NCI-H1930 (cell line): ENCODE measurements at regions not wholly inside any gene's neighbourhood (a gene's known extent, or its start where the extent isn't known, plus 50 kb on each side); places are given as distances from the start of the nearest gene placed in this dataset.
A peak's percentile ranks its signal among the peaks of the same experiment; 100 is the strongest.

Experiments used
- DNase-seq, 2 experiments: peaks; one replicate each; lab custom pipeline; 2025; lab: John Stamatoyannopoulos, UW

DNA sequence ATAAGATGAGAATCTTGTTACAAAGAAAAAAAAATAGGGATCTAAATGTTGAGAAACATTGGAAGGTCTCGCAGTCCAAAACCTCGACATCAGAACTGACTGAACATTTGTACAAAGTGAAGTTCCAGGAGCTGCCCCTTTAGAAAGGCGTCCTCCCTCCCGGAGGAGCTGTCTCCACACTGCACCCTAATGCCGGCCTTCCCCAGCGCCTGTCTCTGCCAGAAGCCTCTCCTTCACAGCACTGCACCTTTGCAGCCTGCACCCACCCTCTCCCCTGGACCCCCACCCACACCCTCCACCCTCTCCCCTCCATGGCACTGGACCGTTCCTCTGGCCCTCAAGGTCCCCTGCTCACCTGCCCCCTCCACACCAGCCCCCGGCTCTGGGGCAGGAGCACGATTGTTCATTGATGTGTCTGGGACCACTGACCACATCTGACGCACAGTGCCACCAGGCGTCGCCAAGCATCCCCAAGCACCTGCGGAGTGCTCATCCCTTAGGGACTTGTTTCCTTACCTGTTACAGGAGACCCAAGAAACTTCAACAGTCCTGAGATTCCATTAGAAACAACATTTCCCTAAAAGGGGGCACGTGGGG lies 90.3 kb upstream of the SNTG2 start:
- peak; percentile 33 to 62 for DNase-seq

DNA sequence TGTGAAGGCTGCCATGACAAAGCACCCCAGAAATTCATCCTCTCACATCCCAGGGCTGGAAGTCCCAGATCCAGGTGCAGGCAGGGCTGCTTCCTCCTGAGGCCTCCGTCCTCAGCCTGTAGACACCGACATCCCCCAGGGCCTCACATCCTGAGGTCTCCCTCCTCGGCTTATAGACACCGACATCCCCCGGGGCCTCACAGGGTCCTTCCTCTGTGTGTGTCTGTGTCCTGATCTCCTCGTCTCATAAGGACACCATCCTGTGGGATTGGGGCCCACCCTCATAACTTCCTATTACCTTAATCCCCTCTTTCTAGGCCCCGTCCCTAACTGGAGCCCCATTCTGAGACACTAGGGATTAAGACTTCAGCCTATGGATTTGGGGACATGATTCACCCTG lies 92.0 kb upstream of the SNTG2 start:
- no peak for DNase-seq

DNA sequence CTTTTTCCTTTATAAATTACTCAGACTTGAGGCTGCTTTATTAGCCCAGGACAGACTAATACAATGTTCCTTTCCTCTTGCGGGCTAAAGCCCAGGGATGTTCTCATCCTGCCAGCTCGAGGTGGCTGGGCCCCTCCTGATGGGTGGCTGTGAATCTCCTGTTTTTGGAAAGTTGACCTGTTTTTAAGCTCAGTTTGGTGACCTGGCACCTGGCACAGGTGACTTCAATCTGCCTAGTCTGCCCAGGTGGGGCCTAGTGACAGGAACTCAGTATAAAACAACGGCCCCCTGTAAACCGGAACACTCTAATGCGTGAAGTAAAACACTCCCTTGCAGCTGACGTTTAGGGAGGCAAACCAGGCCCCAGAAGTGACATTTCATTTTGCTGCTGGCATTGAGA lies 92.7 kb upstream of the SNTG2 start:
- no peak for DNase-seq

DNA sequence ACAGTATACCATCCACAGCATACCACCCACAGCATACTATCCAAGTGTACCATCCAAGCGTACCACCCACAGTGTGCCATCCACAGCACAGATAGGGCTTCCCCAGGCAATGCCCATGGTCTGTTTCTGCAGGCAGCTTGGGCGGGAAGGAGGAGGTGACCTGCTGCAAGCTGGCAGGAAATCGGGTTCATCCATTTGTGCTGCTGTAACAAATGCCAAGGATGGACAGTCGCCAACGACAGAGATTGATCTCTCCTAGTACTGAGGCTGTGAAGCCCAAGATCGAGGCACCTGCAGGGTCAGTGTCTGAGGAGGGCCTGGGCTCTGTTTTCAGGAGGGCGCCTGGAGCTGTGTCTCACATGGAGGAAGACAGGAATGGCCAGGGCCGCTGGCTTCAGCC lies 93.6 kb upstream of the SNTG2 start:
- no peak for DNase-seq

DNA sequence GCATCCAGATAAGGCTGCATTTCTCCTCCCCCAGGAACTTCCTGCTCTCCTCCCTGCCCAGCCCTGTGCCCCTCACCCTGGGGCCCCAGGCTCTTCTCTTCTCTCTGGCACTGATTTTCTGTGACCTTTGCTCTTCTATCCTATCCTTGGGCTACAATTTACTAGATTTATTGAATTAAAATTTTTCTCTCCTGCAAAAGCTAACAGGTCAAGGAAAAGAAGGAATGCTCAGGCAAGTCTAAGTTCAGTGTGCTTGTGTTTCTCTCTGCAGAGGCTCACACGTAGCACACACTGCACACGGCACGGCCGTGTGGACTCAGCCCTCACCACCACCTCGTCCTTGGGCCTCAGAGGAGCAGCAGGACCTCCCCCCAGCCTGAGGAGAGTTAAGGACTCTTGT lies 94.2 kb upstream of the SNTG2 start:
- no peak for DNase-seq

DNA sequence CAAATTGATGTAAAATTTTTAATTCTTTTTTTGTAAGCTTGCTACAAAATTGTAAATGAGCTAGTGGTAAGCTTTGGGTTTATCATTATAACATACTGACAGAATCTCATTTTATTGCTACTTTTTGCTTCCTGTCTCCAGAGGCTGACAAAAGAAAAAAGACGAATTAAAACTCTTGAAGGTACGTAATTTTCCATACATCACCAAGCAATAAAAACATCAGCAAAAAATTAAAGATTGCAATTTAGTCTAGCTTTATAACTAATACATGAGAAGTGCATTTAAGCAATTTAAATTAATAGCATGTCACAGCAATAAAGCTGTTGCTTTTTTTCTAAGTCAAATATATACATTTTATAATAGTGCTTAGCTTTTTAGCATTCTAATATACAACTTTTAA lies 94.6 kb upstream of the SNTG2 start:
- no peak for DNase-seq

DNA sequence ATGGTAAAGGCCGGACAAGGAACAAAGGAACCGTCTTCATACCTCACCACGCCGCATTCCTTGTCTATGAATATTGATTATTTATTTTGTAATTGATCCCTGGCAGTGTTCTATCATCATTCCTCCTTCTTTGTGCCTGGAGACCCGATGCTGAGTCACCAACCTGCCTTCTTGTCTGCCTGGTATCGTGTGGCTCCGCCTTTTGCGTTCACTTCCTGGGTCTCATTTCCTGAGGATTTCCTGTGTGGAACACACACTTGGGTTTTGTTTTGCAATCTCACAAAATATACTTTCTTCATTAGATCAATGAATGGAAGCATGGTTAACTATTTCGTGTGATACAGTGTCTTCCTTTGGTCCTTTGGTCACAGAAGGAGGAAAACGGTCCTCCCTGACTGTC lies 95.5 kb upstream of the SNTG2 start:
- DNase-seq = no peak

DNA sequence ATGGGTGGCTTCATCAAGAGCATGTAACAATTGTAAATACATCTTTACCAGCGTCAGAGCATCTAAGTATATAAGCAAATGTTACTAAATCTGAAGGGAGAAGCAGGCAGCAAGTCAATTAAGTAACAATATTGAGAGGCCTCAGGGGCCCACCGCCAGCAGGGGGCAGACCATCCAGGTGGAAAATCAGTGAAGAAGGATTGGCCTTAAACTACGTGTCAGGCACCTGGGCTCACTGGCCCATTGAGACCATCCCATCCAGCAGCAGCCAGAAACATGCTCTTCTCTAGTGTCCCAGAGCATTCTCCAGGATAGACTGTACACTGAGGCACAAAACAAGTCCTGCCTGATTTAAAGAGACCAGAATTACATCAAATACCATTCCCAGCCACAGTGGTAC lies 96.2 kb upstream of the SNTG2 start:
- DNase-seq = no peak

DNA sequence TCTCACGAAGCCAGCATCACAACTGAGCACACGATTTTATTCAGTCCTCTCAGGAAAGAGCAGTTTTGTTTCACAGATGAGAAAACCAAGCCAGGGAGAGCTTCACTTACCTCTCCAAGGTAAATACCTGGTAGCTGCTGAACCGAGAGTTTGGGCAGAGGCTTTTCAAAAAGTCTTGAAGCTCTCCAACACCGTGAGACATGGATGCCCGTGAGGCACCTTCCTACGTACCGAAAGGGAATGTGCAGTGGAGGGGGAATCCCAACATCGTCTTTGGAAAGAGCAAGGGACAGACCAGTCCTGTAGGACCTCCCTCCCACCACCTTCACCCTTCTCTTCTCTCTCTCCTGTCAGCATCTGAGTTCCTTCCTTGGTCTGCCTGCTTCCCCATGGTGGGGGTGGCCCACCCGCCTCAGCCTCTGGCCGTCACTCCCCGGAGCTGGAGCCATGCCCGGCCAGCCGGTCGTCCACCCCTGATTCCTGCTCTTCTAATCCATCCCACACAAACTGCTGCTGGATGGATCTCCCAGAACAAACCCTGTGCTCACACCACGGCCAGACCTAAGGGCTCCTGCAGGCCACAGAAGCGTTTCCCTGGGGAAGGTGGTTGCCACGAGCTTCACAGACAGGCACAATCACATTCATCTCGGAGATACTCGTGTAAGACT lies 97.3 kb upstream of the SNTG2 start:
- DNase-seq = no peak

DNA sequence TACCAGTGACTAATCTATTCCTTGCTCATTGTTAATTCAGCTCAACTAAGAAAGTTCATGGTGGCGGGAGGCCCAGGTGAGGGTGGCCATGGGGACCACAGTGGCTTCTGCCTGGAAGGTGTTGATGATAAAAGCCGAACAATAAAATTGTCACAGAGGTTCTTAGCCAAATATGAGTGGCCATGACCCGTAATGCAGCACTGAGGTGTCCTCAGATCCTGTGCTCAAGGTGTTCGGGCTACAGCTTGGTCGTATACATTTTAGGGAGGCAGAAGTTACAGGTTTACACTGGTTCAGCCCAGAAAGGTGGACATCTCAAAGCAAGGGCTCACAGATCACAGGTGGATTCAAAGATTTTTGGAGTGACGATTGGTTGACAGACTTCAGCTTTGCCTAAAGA lies 98.5 kb upstream of the SNTG2 start:
- DNase-seq = no peak

DNA sequence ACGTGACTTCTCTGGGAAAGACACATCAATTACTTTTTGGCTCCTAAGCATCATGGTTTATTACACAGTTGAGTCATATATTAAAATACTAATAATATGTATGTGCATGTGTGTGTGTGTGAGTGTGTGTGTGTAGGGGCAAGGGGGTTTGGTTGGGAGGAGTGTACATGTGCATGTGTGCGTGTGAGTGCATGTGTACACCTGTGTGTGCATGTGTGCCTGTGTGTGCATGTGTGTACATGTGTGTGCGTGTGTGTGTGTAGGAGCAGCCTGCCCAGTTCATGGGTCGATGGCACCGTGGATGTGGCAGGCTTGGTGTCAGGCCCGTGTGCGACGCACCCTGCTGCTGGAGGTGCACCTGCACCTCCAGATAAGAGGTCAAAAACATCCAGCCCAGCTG lies 99.0 kb upstream of the SNTG2 start:
- DNase-seq = no peak

DNA sequence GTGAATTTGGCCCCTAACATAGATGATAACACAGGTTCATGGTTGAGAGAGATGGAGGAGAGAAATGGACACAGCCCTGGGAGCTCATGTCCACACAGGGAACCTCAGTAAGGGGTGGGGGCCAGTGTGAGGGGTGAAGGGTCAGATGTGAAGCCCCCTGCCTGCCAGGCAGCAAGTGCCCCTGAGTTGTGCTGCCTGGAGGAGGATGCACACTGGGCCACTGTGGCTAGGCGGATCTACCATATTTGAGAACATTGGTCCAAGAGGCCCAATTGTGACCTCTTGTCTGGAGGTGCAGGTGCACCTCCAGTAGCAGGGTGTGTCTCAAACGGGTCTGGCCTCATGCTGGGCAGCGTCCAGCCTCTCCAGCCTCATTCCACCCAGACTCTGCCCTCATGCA lies 99.6 kb upstream of the SNTG2 start:
- DNase-seq = no peak

DNA sequence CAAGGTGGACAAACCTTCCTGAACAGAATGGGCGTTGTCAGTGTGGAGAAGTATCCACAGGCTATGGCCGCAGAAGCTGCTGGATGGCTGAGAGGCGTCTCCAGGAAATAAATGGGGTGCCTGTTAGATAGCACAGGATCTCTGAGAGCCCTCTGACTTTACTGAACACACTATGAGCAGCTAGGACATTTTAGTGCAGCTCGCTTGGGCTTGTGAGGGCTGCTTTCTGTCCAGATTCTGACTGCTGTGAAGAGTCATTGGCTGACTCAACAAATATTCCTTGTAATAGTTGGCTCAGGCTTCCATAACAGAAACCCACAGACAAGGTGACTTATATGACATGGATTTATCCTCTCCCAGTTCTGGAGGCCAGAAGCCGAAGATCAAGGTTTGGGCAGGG lies 100.2 kb upstream of the SNTG2 start:
- no peak for DNase-seq

DNA sequence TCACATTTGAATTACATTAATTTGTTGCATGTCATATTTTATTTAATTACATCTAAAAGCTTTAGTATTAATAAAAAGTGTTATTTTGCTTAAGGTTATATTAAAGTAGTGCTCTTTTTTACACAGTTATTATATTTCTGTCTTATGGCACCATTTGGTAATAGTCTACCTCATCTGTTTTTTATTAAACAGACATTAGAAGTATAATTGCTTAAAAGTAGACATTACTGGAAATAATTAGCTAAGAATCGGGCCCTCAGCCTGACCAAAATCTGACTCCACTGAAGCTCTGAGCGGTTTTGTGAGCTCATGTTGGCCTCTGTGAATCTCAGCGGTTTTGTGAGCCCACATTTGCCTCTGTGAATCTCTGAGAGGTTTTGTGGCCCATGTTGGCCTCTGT lies 102.5 kb upstream of the SNTG2 start:
- no peak for DNase-seq

DNA sequence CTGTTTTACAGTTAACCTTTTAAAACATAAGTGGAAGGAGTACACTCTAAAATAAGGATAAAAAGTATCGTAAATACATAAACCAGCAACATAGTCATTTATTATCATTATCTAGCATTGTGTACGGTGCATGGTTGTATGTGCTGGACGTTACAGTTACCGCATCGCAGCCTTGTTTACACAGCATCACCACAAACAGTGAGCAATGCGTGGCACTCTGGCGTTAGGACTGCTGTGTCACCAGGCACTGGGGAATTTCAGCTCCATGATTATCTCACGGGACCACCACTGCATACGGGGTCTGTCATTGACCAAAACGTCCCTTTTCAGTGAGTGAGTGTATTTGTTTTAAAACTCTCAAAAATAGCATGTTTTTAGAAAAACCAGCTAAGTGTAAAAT lies 103.0 kb upstream of the SNTG2 start:
- no peak for DNase-seq

DNA sequence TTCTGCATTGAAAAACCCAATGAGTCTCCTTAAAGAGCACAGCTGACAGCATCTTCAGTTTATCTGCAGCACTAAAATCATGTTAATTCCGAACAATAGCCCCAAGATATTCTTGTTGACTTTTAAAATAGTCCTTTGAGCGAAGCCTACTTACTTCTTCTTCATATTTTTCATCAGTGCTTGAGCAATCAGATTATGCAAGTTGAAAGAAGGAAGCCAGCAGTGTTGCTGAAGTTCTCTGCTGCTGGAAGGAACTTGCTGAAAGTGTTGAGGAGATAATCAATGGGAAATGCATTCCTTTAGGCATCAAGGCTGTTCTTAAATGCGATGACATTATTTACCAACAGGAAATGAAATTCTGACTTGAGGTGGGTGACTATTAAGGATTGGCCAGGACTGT lies 105.9 kb upstream of the SNTG2 start:
- DNase-seq = no peak

DNA sequence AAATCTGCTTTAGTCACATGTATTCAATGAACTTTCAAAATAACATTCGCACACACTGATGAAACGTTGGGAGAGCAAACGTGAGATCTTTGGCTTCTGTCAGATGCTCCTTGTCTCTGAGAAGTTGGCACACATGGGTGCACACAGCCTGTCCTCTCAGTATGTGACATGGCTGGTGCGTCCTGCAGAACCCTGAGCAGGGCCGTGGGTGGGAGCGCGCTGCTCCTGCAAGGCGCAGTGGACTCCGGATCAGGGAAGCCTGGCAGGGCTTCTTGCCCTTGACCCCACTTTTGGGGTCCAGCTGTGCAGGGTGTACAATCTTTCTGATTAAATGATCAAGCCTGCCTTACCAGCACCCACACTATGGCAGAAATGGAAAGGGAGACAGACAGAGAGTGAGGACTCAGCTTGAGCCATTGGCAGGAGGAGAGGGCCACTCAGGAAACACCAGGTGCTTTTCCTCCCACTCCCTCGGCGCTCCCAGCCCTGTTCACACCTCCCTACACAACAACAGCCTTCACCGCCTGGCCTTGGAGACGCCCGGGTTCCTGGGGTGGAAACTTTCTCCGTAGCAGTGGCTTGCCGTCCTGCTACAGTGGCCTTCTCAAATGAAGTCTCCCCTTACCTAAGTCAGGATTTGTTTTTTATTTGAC lies 108.4 kb upstream of the SNTG2 start:
- DNase-seq = no peak

DNA sequence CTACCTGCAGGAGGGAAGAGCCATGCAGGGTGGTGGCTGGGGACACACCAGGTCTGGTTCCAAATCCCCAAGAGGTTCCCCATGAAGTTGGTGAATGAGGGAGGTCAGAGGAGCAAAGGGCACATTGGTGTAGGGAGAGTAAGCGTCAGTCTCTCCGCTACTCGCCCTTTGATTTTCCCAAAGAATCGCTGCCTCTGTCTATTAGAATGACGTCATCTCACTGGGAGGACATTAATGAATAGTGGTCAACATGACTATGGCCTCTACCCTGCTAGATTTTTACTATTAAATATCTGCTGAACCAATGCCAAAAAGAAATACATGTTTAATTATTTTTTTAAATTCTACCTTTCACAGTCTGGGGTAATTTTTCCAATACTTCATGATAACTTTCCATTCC lies 109.6 kb upstream of the SNTG2 start:
- DNase-seq = no peak

DNA sequence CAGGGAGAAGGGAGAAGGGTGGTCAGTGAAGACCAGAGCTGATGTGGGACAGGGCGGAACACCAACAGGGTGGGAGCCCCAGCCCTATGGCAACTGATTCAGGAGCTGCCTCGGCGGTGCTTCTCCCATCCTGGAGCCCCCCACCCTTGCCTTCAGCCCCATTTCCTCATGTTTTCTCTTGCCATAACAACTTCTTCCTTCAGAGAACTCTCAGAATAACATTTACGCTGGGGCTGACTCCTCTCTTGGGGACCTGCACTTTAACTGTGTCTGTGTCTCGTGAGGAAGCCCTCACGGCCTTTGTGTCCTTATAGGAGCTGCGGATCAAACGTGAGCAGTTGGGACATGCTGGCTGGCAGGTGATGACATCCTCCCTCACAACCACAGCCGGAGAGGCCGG lies 116.4 kb upstream of the SNTG2 start:
- DNase-seq = no peak

DNA sequence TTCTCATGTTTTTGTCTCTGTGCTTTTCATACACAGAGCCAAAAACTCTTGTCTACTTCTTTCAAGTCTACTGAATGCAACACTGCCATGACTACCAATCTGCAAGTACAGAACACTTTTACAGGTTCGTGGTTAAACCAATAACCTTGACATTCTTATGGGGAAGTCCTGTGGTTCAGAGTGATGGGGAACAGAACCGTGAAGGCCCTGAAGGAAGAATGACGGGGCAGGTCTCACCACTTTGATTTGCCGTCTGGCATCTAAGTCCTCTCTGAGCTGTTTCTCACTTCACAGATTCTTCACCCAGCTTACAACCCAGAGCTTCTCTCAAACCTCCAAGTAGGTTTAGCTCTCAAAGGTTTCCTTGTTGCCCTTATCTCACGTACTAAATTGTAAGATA lies 117.5 kb upstream of the SNTG2 start:
- DNase-seq = no peak

DNA sequence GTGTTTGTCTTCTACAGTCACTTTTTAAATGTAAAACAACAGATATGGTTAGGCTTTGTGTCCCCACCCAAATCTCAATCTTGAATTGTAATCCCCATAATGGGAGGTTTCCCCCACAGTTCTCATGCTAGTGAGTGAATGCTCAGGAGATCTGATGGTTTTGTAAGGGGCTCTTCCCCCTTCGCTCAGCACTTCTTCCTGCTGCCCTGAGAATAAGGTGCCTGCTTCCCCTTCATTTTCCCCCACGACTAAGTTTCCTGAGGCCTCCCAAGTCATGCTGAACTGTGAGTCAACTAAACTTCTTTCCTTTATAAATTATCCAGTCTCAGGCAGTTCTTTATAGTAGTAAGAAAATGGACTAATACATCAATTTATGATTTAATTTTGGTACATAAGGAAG lies 118.0 kb upstream of the SNTG2 start:
- DNase-seq = no peak

DNA sequence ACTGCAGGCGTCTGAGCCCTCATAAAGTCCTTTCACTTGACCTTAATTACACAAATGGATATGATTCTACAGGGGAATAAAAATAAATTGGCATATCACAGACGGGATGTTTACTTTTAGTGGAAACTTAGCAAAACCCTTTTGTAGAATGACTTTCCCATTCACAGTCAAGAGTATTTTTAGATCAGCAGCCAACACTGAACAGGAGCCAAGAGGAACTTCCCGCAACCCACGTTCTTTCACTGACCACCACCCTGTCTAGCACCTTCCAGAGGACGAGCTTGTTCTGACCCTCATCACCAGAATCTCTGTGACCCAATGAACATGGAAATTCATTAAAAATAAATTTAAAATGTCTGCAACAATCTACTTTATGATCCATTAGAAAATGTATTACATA lies 119.0 kb upstream of the SNTG2 start:
- no peak for DNase-seq

DNA sequence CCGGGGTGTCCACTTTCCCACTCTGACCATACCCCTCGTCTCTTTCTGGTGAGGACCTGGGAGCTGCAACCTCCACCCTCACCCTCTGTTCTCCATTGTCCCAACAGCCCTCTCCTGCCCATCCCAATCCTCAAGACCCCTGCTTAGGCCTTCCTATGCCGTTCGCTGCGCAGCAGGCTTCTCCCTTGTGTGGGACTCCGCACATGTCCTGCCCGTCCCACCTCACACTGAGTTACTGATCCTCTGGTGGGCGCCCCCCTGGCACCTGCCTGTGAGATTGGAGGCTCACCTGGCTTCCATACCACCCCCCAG lies 119.5 kb upstream of the SNTG2 start:
- no peak for DNase-seq
